ENCODE measurements at regions not wholly inside any gene's neighbourhood (a gene's known extent, or its start where the extent isn't known, plus 50 kb on each side); places are given as distances from the start of the nearest gene placed in this dataset.

DNA sequence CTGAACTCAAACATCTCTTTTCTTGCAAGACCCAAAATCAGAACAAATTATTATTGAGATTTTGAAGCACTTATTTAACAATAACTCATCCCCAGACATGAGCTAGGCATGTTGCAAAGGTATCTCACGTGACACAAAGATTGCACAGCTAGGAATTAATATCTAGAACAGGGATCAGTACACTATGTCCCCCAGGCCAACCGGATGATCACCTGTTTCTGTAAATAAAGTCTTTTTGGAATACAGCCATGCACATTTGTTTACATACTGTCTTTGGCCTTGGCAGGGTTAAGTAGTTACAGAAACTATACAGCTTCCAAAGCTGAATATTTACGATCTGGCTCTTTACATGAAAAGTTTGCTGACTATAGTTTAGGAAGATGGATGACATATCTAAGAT, 287.7 kb downstream of the ACTL7B start:
- no peak for DNase-seq (ENCODE audit: low spot score)
- in situ Hi-C loops (cut with MboI; ENCODE audit: low pct_unique_long_range_greater_than_20kb, low sequenced_read_pairs, unreplicated experiment): loop anchor here (25.0 kb wide), 2 partner anchors 194 to 1106 kb away; no protein-coding TSS in a partner anchor
- TF ChIP-seq, protein P1, sequence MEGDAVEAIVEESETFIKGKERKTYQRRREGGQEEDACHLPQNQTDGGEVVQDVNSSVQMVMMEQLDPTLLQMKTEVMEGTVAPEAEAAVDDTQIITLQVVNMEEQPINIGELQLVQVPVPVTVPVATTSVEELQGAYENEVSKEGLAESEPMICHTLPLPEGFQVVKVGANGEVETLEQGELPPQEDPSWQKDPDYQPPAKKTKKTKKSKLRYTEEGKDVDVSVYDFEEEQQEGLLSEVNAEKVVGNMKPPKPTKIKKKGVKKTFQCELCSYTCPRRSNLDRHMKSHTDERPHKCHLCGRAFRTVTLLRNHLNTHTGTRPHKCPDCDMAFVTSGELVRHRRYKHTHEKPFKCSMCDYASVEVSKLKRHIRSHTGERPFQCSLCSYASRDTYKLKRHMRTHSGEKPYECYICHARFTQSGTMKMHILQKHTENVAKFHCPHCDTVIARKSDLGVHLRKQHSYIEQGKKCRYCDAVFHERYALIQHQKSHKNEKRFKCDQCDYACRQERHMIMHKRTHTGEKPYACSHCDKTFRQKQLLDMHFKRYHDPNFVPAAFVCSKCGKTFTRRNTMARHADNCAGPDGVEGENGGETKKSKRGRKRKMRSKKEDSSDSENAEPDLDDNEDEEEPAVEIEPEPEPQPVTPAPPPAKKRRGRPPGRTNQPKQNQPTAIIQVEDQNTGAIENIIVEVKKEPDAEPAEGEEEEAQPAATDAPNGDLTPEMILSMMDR (IDR thresholded peaks at IDR 0.05; ENCODE audit: extremely low read depth, insufficient read depth, missing control alignments): no peak

DNA sequence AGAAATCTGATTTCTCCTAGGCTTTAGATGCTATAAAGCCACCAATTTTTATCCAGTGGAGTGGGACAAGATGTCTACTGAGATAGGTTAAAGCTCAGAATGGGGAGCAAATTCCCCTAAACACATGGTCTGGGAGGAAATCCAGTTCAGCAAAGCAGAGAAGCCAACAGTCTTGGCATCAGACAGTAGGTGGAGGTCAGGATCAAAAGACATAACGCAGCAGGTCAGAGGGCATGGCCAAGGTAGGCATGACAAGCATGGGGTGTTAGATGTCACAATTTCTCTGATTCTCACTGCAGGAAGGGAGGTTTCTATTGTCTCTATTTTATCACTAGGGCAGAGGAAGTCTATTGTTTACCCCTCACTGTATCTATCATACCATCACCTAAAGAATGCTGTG, 288.2 kb downstream of the ACTL7B start:
- no peak for DNase-seq (ENCODE audit: low spot score)
- TF ChIP-seq, protein P1 (IDR thresholded peaks at IDR 0.05; ENCODE audit: extremely low read depth, insufficient read depth, missing control alignments): no peak
- in situ Hi-C loops (cut with MboI; ENCODE audit: low pct_unique_long_range_greater_than_20kb, low sequenced_read_pairs, unreplicated experiment): loop anchor here (25.0 kb wide), 2 partner anchors 195 to 1105 kb away; no protein-coding TSS in a partner anchor

DNA sequence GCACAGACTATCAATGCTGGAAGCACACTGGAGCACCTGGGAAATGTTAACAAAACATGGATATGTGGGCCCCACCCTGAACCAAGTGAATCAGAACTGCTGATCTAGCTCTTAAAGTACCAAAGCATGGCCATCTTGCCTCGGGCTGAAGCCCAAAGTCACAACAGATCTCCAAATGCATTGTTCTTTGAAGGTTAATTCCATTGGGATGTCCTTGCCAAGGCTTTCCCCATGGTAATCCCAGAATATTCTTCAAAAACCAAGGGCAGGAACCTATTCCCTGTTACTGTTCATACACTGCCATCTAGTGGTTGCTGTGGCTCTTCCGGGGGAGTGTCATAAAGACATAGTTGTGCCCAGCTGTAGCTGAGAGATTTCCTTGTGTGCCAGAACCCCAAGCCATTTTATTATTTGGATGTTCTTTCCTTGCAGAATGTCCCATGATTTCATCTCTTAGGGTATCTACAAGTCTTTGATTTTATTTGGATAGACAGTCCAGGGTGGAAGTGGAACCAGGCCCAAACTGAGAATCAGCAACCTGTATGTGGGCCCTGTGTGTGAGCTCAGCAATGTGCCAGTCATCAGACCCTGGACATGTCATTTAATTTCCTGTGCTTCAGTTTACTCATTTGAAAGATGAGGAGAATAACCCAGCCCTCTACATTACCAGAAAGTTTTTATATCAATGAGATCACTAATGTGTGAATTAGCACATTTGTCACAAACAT, 290.0 kb downstream of the ACTL7B start:
- in situ Hi-C loops (cut with MboI; ENCODE audit: low pct_unique_long_range_greater_than_20kb, low sequenced_read_pairs, unreplicated experiment): loop anchor here (25.0 kb wide), 2 partner anchors 196 to 1104 kb away; no protein-coding TSS in a partner anchor
- TF ChIP-seq, protein P1 (IDR thresholded peaks at IDR 0.05; ENCODE audit: extremely low read depth, insufficient read depth, missing control alignments): peak; percentile 79
- peak; percentile 49 for DNase-seq (ENCODE audit: low spot score)

DNA sequence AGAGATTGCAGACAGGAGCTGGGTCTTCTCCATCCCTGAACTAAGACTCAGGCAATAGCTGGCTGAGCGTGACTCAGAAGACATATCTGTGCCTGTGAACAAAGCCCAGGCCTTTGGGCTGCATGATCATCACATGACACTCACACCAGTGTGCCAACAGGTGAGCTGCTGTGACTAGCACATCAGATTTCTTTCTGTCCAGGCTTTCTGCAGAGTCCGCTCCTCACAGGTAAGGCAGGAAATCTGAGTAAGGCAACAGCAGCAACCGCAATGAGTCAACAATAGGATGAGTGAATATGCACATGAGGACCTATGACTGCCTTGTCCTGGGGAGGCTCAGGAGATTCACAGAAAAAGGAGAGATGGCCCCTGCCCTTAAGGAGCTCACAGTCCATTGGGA, 293.6 kb downstream of the ACTL7B start:
- TF ChIP-seq, protein P1 (IDR thresholded peaks at IDR 0.05; ENCODE audit: extremely low read depth, insufficient read depth, missing control alignments): no peak
- no peak for DNase-seq (ENCODE audit: low spot score)
- in situ Hi-C loops (cut with MboI; ENCODE audit: low pct_unique_long_range_greater_than_20kb, low sequenced_read_pairs, unreplicated experiment): loop anchor here (25.0 kb wide), 2 partner anchors 200 to 1100 kb away; no protein-coding TSS in a partner anchor

DNA sequence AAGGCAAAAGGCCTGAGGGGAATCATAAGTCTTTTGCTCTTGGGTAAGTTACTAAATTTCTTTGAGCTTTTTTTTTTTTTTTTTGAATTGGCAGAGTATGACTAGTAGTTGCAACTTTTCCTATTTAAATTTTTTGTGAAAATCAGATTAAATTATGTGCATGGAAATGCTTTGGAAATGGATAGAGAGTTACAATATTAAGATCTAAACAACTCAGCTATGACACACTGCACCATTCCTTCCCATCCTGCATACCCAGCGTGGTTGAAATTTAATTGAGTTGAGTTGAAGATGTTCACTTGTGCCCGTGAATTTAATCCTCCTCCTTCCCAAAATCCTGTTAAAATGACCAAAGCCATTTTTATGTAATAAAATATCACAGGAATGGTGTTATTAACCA, 296.4 kb downstream of the ACTL7B start:
- TF ChIP-seq, protein P1 (IDR thresholded peaks at IDR 0.05; ENCODE audit: extremely low read depth, insufficient read depth, missing control alignments): no peak
- DNase-seq (ENCODE audit: low spot score): no peak
- in situ Hi-C loops (cut with MboI; ENCODE audit: low pct_unique_long_range_greater_than_20kb, low sequenced_read_pairs, unreplicated experiment): loop anchor here (25.0 kb wide), 2 partner anchors 203 to 1097 kb away; no protein-coding TSS in a partner anchor

DNA sequence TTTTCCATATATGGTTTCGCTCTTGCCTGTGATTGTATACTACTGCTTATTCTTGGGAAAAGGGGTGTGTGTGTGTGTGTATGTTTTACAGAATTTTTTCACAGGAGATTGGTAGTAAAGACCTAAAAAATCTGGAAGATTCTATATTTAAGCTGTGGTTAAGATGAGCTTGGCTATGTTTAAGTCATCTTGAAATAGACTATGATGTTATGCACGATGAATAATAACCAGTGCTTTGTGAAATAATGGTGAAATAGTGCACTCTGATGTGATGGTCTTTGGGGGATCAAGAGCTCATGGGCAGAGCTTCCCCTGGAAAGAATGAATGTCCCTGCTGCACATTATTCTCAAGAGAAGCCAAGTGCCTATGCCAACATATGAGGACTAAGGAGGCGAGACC, 301.0 kb downstream of the ACTL7B start:
- no peak for DNase-seq (ENCODE audit: low spot score)
- TF ChIP-seq, protein P1 (IDR thresholded peaks at IDR 0.05; ENCODE audit: extremely low read depth, insufficient read depth, missing control alignments): no peak
- in situ Hi-C loops (cut with MboI; ENCODE audit: low pct_unique_long_range_greater_than_20kb, low sequenced_read_pairs, unreplicated experiment): loop anchor here (25.0 kb wide), 2 partner anchors 207 to 1093 kb away; no protein-coding TSS in a partner anchor
